Mesenchymal stem cell (in vitro differentiated cells and primary cell): ENCODE measurements at regions not wholly inside any gene's neighbourhood (a gene's known extent, or its start where the extent isn't known, plus 50 kb on each side); places are given as distances from the start of the nearest gene placed in this dataset.

ENCODE experiments used
- DNase-seq: peaks from one replicate; pipeline ENCODE4 v3.0.0-alpha.2; 2013
- H2AFZ ChIP-seq: one replicate; pipeline ENCODE4 v1.6.1; 2013; ENCODE audit warnings: low read depth, mild to moderate bottlenecking, control low read depth, inconsistent platforms, low read length, moderate library complexity
- H2AK5ac ChIP-seq: 2 replicates; pipeline ENCODE4 v1.6.1; 2013; ENCODE audit warnings: low read length, moderate library complexity, mild to moderate bottlenecking, inconsistent platforms; ENCODE audit not compliant: severe bottlenecking
- H2BK120ac ChIP-seq: one replicate; pipeline ENCODE4 v1.6.1; 2013; ENCODE audit warnings: low read depth, mild to moderate bottlenecking, inconsistent platforms, low read length, moderate library complexity
- H2BK12ac ChIP-seq, 2 experiments: one replicate each; pipeline ENCODE4 v1.6.1; 2013; ENCODE audit warnings: inconsistent platforms in 2 of 2, low read length in 2 of 2, mild to moderate bottlenecking in 2 of 2, moderate library complexity in 2 of 2, control low read depth in 1 of 2
- H2BK15ac ChIP-seq: one replicate; pipeline ENCODE4 v1.6.1; 2013; ENCODE audit warnings: mild to moderate bottlenecking, low read depth, inconsistent platforms; ENCODE audit not compliant: poor library complexity, severe bottlenecking
- H2BK5ac ChIP-seq: 2 replicates; pipeline ENCODE4 v1.6.1; 2013; ENCODE audit warnings: low read depth, mild to moderate bottlenecking, low read length, control low read depth, inconsistent platforms; ENCODE audit not compliant: poor library complexity, severe bottlenecking
- H3K14ac ChIP-seq, 2 experiments: one replicate each; pipeline ENCODE4 v1.6.1; 2013; ENCODE audit warnings: inconsistent platforms in 2 of 2, low read length in 2 of 2, control low read depth in 1 of 2, mild to moderate bottlenecking in 1 of 2, moderate library complexity in 1 of 2
- H3K18ac ChIP-seq, 2 experiments: one replicate each; pipeline ENCODE4 v1.6.1; 2013; ENCODE audit warnings: inconsistent platforms in 2 of 2, low read length in 2 of 2, control low read depth in 1 of 2, low read depth in 1 of 2, mild to moderate bottlenecking in 1 of 2
- H3K23ac ChIP-seq, 2 experiments: one replicate each; pipeline ENCODE4 v1.6.1; 2013; ENCODE audit warnings: inconsistent platforms in 2 of 2, low read length in 2 of 2, mild to moderate bottlenecking in 2 of 2, moderate library complexity in 2 of 2, control low read depth in 1 of 2
- H3K27ac ChIP-seq: 2 replicates; pipeline ENCODE4 v1.5.1; 2013; ENCODE audit warnings: mild to moderate bottlenecking, moderate library complexity, low read length, control low read depth, inconsistent platforms; ENCODE audit not compliant: poor library complexity, severe bottlenecking
- H3K27me3 ChIP-seq, 2 experiments: 2 replicates each; pipeline versions ENCODE4 v1.6.1 to v1.7.0; 2013; ENCODE audit warnings: low read length in 2 of 2, mild to moderate bottlenecking in 2 of 2, moderate library complexity in 2 of 2, control low read depth in 1 of 2, inconsistent platforms in 1 of 2; ENCODE audit not compliant: control insufficient read depth in 1 of 2, insufficient read depth in 1 of 2
- H3K36me3 ChIP-seq, 2 experiments: 2 replicates each; pipeline versions ENCODE4 v1.6.1 to v1.7.0; 2013; ENCODE audit warnings: low read length in 2 of 2, control low read depth in 1 of 2, inconsistent platforms in 1 of 2, low read depth in 1 of 2, mild to moderate bottlenecking in 1 of 2; ENCODE audit not compliant: insufficient read depth in 2 of 2, control insufficient read depth in 1 of 2
- H3K4ac ChIP-seq, 2 experiments: one replicate each; pipeline ENCODE4 v1.6.1; 2013; ENCODE audit warnings: inconsistent platforms in 2 of 2, low read length in 2 of 2, mild to moderate bottlenecking in 2 of 2, moderate library complexity in 2 of 2, control low read depth in 1 of 2, low read depth in 1 of 2
- H3K4me1 ChIP-seq: 2 replicates; pipeline ENCODE4 v1.6.1; 2013; ENCODE audit warnings: low read depth, low read length, control low read depth; ENCODE audit not compliant: control insufficient read depth, insufficient read depth
- H3K4me2 ChIP-seq: 2 replicates; pipeline ENCODE4 v1.6.1; 2013; ENCODE audit warnings: low read length, mild to moderate bottlenecking, inconsistent platforms; ENCODE audit not compliant: poor library complexity, severe bottlenecking
- H3K4me3 ChIP-seq, 2 experiments: 2 replicates each; pipeline versions ENCODE4 v1.5.1 to v1.7.0; 2013; ENCODE audit warnings: low read length in 2 of 2, mild to moderate bottlenecking in 2 of 2, control low read depth in 1 of 2, low read depth in 1 of 2; ENCODE audit not compliant: insufficient read depth in 1 of 2
- H3K79me1 ChIP-seq: replicated peaks from 2 replicates; pipeline ENCODE4 v1.6.1; 2013; ENCODE audit warnings: mild to moderate bottlenecking, control low read depth, low read length, inconsistent platforms; ENCODE audit not compliant: poor library complexity, severe bottlenecking
- H3K9ac ChIP-seq: 2 replicates; pipeline ENCODE4 v1.7.0; 2013; ENCODE audit warnings: mild to moderate bottlenecking, low read length, moderate library complexity
- H3K9me3 ChIP-seq: 2 replicates; pipeline ENCODE4 v1.7.0; 2013; ENCODE audit warnings: mild to moderate bottlenecking, low read length; ENCODE audit not compliant: control insufficient read depth
- H4K8ac ChIP-seq: one replicate; pipeline ENCODE4 v1.6.1; 2013; ENCODE audit warnings: inconsistent platforms, mild to moderate bottlenecking, low read length, moderate library complexity
- H4K91ac ChIP-seq: one replicate; pipeline ENCODE4 v1.6.1; 2013; ENCODE audit warnings: mild to moderate bottlenecking, low read length, inconsistent platforms
- WGBS: methylation state at CpG from one replicate; pipeline ENCODE4 v1.1.7; 2013; ENCODE audit warnings: mixed read lengths; 5-methylcytosine and 5-hydroxymethylcytosine counted together

GRCh38 chr16:62709794-62710193 lies 673.6 kb upstream of the CDH8 start:
- no peak overlapping the region for H3K27ac ChIP-seq
- no peak overlapping the region for H3K23ac ChIP-seq
- H2BK15ac ChIP-seq, result no peak overlapping the region
- no peaks in the 10 kb centered on the region for H3K9me3 ChIP-seq
- no peaks in the 10 kb centered on the region for H3K79me1 ChIP-seq
- H4K8ac ChIP-seq, result no peak overlapping the region
- H3K4me2 ChIP-seq, result no peak overlapping the region
- no peak overlapping the region for H3K4me3 ChIP-seq
- no peak overlapping the region for H3K14ac ChIP-seq
- no peak overlapping the region for H3K4ac ChIP-seq
- no peak overlapping the region for H2AK5ac ChIP-seq
- no peak overlapping the region for H2BK120ac ChIP-seq
- H3K27me3 ChIP-seq, result no peaks in the 10 kb centered on the region
- no peaks in the 10 kb centered on the region for H3K36me3 ChIP-seq
- no peak overlapping the region for H3K9ac ChIP-seq
- H4K91ac ChIP-seq, result no peak overlapping the region
- no peak overlapping the region for H2BK12ac ChIP-seq
- no peak for DNase-seq
- H2AFZ ChIP-seq, result no peak overlapping the region
- no peak overlapping the region for H3K18ac ChIP-seq
- 74% methylated on average over 6 of the region's 8 CpGs for WGBS
- no peaks in the 10 kb centered on the region for H3K4me1 ChIP-seq
- H2BK5ac ChIP-seq, result no peak overlapping the region

GRCh38 chr16:62701426-62701825 lies 665.2 kb upstream of the CDH8 start:
- no peak overlapping the region for H3K4me3 ChIP-seq
- no peak overlapping the region for H3K27ac ChIP-seq
- no peak overlapping the region for H2BK15ac ChIP-seq
- peaks cover 5% of the 10 kb centered on the region for H3K9me3 ChIP-seq
- no peak for DNase-seq
- H3K4me2 ChIP-seq, result no peak overlapping the region
- no peak overlapping the region for H3K4ac ChIP-seq
- H3K4me1 ChIP-seq, result no peaks in the 10 kb centered on the region
- H3K27me3 ChIP-seq, result no peaks in the 10 kb centered on the region
- H3K9ac ChIP-seq, result no peak overlapping the region
- no peak overlapping the region for H3K18ac ChIP-seq
- no peaks in the 10 kb centered on the region for H3K79me1 ChIP-seq
- H2BK120ac ChIP-seq, result no peak overlapping the region
- no peaks in the 10 kb centered on the region for H3K36me3 ChIP-seq
- no peak overlapping the region for H2BK5ac ChIP-seq
- no peak overlapping the region for H2AFZ ChIP-seq
- H2BK12ac ChIP-seq, result no peak overlapping the region
- H4K8ac ChIP-seq, result no peak overlapping the region
- H4K91ac ChIP-seq, result no peak overlapping the region
- H3K23ac ChIP-seq, result no peak overlapping the region
- WGBS, result 75% methylated on average over 1 of the region's 3 CpGs
- no peak overlapping the region for H3K14ac ChIP-seq
- H2AK5ac ChIP-seq, result no peak overlapping the region

- Histone ChIP-seq H4K91ac (no peak overlapping the region), H3K36me3 (no peaks in the 10 kb centered on the region), H2AFZ (no peak overlapping the region), H2BK5ac (no peak overlapping the region), H4K8ac (no peak overlapping the region), H3K14ac (no peak overlapping the region), H2BK120ac (no peak overlapping the region), H3K79me1 (no peaks in the 10 kb centered on the region), H3K23ac (no peak overlapping the region), H3K4ac (no peak overlapping the region), H3K27ac (no peak overlapping the region), H2AK5ac (no peak overlapping the region), H2BK12ac (no peak overlapping the region), H3K9me3 (peaks cover 8% of the 10 kb centered on the region), H3K4me3 (no peak overlapping the region), H3K4me2 (no peak overlapping the region), H3K27me3 (no peaks in the 10 kb centered on the region), H3K9ac (no peak overlapping the region), H2BK15ac (no peak overlapping the region), H3K18ac (no peak overlapping the region), H3K4me1 (no peaks in the 10 kb centered on the region)
- DNase-seq, result no peak
- WGBS, result no CpG with 5 or more reads among the region's 5 CpGs
These were observed 664.4 kb upstream of the CDH8 start for GRCh38 chr16:62700426-62701294.

GRCh38 chr16:62692685-62693084 lies 656.4 kb upstream of the CDH8 start:
- no peak overlapping the region for H4K8ac ChIP-seq

More at GRCh38 chr16:62692685-62693084, 656.4 kb upstream of the CDH8 start:
- no peak overlapping the region for H2AK5ac ChIP-seq
- H3K23ac ChIP-seq, result no peak overlapping the region
- H3K4ac ChIP-seq, result no peak overlapping the region
- H3K18ac ChIP-seq, result no peak overlapping the region
- peaks cover 44% of the 10 kb centered on the region for H3K9me3 ChIP-seq
- H3K27me3 ChIP-seq, result no peaks in the 10 kb centered on the region
- no peak overlapping the region for H2BK120ac ChIP-seq
- no peak overlapping the region for H3K14ac ChIP-seq
- no CpG with 5 or more reads among the region's 1 CpG for WGBS
- H3K4me2 ChIP-seq, result no peak overlapping the region
- H3K4me3 ChIP-seq, result no peak overlapping the region
- no peak overlapping the region for H3K9ac ChIP-seq
- DNase-seq, result no peak
- no peak overlapping the region for H2BK12ac ChIP-seq
- no peak overlapping the region for H4K91ac ChIP-seq
- H3K27ac ChIP-seq, result no peak overlapping the region
- H3K4me1 ChIP-seq, result no peaks in the 10 kb centered on the region
- no peaks in the 10 kb centered on the region for H3K79me1 ChIP-seq
- H2BK5ac ChIP-seq, result no peak overlapping the region
- H2BK15ac ChIP-seq, result no peak overlapping the region
- H2AFZ ChIP-seq, result no peak overlapping the region
- no peaks in the 10 kb centered on the region for H3K36me3 ChIP-seq
